HG03469 (cell line): ENCODE measurements at regions not wholly inside any gene's neighbourhood (a gene's known extent, or its start where the extent isn't known, plus 50 kb on each side); places are given as distances from the start of the nearest gene placed in this dataset.

ENCODE experiments used
- ATAC-seq: cut with Tn5 transposase; IDR thresholded peaks from one replicate; pipeline ENCODE4 v1.9.1; 2021; ENCODE audit warnings: mild to moderate bottlenecking, moderate library complexity, moderate number of reproducible peaks; ENCODE audit not compliant: unreplicated experiment

DNA sequence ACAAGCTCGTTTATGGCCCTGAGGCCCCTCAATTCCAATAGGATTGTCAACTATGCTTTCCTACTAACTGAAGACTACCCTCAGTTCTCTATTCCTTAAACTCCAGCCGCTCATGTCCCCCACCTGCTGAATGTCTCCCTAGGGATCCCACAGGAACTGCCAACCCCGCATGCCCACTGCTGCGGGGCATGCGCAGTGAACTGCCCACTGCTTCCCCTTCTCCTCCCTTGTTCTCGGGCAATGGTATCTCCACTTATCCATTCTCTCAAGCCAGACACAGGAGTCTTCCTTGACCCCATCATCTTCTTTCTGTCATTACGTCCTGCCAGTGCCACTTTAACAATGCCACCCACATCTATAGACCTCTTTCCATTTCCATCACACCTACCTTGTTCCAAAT, 90.0 kb downstream of the FGF18 start:
- no peak for ATAC-seq

DNA sequence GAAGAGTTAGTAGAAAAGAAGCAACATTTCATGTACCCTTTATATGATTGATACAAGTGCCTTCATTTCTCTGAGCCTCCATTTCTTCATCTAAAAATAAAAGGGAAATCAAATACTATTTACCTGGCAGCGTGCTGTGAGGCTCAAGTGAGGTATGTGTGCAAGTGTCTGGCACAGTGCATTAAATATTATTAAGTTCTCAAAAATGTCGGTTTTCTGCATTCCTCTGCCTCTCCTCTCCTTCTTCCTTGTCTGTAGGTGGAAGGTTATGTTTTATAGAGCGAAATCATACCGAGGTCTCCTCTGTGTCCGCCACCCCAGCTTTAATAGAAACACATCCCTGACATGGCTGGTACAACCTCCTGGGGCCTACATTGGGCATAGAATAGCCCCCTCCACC, 93.0 kb downstream of the FGF18 start:
- ATAC-seq, result no peak

DNA sequence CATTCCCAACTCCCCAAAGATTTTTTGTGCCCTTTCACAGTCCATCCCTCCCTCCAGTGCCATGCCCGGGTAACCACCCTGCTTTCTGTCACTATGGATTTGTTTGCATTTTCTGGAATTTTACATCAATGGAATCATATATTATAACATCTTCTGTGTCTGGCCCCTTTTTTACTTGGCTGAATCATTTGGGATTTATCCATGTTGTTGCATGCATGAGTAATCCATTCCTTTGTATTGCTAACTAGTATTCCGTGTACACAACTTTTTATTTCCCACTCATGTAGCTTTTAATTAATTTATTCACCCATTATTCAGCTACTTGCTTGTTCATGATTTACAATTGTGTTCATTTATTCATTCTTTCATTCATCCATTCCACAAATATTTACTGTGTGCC, 94.1 kb downstream of the FGF18 start:
- ATAC-seq, result no peak

DNA sequence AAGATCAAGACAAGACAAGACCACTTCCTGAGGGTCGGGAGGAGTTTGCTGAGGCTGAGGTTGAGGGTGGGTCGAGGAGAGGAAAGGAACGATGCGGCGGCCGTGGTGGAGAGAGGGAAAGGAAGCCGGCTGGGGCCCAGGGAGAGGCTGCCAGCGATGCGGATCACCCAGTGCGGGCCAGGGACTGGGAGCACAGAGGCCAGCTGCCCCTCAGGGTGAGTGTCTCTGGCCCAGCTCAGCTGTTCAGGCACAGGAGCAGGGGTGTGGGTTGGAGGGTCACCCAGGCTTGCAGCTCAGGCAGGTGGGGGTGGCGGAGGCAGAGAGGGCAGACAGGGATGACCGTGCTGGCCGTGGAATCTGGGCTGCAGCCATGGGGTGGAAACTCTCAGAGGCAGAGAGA, 99.5 kb downstream of the FGF18 start:
- ATAC-seq, result no peak

DNA sequence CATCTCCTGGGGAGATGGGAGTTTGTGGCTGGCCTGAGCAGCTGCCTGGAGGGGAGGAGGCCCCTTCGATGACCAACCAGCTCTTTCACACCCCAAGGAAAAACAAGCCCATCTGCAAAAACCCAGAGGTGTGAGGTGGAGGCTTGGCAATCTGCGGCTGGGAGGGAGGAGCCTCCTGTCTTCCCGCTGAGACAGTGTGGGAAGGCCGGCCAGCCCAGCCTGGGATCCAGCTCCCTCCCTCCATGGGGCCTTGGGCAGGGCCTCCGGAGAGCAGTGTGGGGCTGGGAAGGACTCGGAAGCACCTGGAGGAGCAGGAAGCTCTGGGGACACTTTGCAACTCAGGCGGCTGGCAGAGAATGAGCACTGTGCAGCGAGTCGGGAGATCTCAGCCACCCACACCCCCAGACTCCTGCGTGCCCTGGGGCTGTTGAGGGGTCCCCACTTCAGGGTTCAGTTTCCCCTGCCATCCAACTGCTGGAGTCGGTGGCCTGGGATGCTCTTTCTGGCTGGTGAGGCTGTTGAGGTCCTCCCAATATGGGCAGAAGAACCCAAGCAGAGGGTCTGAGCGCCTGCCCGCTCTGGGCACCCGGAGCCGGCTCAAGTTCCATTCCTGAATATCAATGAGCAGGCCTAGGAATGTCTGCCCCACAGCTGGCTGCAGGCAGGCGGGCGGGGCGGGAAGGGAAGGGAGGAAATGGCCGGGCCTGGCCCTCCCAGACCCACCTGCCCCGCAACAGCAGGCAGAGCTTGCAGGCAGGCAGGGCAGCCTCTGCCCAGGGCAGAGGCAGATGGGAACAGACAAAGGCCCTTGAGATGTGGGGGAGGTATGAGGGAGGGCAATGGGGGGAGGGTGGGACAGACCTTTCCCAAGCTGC, 101.1 kb downstream of the FGF18 start:
- no peak for ATAC-seq

DNA sequence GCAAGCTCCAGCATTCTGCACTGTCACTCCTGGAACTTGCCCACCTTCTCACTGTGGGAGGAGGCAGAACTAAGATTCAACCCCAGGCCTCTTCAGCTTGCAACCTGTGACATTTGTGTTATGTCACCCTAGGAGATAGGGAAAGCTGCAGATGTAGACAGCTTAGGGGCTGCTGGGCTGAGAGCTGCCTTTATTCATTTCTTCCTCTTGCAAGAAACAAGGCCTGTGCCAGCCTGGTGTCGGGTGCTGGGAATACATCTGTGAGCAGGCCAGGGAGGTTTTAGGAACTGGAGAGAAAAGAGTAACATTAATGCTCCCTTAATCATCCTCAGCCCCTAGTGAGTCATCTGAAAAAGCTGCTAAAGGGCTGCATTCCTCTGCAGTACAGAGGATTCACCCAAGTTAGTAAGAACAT, 101.8 kb downstream of the FGF18 start:
- no peak for ATAC-seq

DNA sequence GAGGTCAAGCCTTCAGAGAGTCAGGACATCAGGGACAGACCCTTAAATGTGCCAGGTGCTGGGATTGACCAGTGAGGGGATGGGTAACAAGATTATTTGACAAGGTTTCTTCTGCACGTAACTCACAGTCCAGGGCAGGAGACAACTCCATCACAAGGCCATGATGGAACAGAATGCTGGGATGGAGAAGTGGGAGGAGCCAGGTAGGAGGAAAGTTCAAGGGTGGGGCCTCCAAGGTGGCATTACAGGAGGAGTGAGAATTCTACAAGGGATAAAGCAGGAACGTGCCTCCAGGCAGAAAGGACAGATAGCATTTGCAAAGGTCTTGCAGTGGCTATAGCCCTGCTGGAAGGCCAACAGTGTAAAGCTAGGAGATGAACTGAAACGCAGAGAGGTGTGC, 102.2 kb downstream of the FGF18 start:
- no peak for ATAC-seq

DNA sequence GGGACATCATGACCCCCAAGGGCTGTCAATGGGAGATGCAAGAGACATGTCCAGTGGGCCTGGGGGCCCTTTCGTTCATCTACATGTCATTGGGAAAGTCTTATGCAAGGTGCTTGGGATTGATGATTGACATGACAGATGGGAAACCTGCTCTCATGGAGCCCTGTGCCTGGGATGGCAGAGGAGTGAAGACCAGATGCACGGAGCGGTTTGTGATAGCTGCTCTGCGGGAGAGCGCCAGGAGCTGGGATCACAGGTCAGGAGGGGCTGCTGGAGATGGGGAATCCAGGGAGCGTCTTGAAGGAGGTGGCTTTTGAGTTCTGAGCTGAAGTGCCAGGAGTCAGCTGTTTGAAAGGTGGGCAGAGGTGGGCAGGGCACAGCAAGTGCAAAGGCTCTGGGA, 104.3 kb downstream of the FGF18 start:
- no peak for ATAC-seq

DNA sequence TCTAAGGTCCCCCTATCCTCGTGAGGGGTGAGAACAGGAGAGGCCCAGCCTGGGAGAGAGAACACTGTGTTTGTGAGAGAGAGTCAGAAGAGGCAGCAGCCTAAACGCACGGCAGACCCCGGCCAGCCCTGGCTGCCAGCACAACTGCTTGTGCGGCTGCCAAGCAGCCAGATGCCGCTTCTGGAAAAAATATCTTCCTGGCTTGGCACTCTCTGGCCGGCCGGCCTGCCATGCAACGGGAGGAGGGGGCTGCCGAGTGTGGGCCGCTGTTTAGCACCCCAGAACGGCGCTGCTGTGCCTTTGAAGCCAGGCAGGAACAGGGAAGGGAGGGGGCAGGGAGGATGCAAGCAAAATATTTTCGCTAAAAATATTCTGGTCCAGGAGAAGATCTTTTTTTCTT, 105.0 kb downstream of the FGF18 start:
- ATAC-seq, result no peak

DNA sequence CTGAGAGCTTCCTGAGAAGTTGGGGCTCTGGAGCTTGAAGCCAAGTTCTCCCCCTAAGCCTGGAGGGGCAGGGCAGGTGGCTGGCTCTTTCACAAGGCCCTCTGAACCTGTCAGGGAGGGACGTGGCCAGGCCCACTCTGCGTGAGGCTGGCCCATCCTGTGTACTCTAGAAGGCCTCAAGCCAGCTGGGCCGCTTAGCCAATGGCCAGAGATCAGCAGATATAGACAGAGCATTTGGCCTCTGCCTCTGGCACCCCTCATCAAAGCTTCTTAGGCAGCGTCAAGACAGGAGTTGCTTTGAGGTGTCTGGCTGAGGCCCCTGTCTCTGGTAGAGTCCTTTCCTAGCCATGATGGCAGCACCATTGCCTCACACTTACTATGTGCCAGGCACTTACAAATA, 105.6 kb downstream of the FGF18 start:
- no peak for ATAC-seq

DNA sequence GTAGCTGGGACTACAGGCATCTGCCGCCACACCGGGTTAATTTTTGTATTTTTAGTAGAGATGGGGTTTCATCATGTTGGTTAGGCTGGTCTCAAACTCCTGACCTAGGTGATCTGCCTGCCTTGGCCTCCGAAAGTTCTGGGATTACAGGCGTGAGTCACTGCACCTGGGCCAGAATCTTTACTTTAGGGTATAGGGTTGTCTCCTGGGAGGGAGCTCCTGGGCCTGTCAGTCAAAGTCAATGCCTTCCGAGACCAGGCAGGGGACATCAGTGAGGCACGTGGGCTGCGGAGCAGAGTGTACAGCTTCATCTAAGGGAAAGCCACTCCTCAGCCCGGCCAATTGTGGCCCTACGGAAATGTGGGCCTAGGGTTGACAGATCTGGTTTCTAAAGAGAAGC, 108.6 kb downstream of the FGF18 start:
- ATAC-seq, result no peak

DNA sequence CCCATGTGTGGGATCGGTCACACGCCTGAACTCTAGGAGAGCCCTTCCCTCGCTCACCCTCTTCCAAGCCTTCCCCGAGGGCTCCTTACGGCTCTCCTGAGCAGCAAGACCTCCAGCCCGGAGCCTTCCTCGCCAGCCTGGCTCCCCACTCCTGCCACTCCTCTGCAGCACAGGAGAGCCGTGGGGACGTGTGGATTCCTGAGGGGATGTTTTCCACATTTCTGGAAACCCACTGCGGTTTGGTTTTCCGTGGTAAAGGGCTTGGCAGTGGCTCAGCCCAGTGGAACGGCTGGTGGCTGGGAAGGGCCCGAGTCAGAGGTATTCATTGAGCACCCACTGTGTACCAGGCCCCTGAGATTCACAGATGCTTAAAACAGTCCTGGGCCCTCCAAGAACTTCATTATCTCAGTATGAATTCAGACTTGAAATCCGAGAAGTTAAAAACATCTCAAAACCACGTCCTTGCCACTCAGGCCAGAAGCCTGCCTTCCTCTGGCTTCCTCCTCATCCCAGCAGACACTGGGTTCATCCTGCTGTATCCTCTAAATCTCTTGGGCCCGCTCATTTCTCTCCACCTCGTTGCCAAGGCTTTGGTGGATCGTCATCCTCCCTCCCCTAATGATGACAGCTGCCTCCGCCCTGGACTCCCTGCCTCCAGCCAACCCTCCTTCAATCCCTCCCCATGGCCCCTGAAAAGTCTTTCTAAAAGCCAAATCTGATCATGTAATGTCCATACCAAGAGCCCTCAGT, 109.6 kb downstream of the FGF18 start:
- no peak for ATAC-seq

DNA sequence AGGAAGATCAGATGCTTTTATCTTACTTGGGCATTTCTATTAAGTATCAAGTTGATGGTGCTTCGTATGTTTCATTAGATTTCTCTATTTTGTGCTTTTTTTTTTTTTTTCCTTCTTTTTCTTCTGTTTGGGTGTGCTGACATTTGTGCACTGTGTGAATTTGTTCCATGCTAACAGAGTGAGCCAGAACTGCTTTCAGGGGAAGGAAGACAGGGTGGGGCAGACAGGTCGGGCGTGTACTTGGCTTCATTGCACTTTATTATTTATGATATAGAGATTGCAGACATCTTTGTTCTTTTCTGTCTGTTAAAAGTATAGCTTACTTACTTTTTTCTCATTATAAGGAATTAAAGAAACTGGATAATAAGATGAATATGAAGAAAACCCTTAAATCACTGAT, 112.2 kb downstream of the FGF18 start:
- no peak for ATAC-seq

DNA sequence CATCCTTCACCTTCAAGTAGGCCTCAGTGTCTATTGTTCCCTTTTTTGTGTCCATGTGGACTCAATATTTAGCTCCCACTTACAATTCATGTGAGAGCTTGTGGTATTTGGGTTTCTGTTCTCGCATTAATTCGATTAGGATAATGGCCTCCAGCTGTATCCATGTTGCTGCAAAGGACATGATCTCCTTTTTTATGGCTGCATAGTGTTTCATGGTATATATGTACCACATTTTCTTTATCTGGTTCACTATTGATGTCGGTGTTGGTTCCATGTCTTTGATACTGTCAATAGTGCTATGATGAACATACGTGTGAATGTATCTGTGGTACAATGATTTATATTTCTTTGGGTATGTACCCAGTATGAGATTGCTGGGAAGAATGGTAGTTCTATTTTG, 113.7 kb downstream of the FGF18 start:
- ATAC-seq, result no peak

DNA sequence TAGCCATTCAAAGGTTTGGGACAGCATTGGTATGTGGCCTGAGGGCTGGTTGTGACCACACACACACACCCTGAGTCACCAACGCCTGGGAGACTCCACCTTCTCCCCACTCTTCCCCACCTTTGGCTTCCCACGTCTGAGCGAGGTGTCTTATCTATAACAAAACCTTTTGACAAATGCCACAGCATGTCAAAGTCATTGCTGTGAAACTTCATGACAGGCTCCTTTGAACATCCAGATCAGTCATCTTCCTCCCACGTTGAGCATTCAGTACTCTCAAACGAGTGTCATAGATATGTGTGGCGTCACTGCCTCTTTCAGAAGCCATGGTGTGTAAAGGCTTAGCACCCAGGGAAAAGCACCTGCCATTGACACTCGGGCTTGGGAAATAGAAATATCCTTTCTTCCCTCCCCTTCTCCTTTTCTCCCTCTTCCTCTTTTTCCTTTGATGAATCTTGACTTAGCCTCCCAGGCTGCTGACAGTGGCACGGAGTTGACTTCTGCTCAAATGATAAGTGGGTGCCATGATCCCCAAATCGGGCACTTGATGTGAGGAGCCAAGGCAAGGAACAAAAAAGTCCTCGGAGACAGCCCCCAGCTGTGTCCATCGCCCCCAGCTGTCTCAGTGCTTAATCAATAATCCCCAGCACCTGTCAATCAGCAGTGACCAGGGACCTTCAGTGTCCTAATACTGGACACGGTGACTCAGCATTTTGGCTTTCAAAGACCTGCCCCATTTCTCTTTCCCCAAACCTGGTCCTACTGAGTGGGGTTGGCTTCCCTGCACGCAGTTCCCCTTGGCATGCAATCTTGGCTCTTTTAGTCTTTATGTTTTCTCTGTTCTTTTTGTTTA, 114.8 kb downstream of the FGF18 start:
- no peak for ATAC-seq

DNA sequence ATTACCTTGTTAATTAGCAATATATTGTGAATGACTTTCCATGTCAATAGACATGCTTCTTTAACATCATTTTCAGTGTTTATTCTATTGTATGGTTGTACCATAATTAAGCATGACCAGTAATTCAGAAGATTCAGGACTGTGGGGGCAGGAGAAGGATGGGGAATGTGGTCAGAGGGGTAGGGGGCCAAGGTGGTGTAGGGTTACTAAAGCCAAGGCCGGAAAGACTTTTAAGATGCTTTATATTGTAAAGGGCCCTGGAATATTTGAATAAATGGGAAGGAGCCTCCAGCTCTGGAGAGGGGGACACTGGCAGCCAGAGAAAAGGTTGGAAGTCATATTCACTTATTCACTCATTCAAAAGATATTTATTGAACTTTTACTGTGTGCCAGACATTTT, 115.7 kb downstream of the FGF18 start:
- ATAC-seq, result no peak

DNA sequence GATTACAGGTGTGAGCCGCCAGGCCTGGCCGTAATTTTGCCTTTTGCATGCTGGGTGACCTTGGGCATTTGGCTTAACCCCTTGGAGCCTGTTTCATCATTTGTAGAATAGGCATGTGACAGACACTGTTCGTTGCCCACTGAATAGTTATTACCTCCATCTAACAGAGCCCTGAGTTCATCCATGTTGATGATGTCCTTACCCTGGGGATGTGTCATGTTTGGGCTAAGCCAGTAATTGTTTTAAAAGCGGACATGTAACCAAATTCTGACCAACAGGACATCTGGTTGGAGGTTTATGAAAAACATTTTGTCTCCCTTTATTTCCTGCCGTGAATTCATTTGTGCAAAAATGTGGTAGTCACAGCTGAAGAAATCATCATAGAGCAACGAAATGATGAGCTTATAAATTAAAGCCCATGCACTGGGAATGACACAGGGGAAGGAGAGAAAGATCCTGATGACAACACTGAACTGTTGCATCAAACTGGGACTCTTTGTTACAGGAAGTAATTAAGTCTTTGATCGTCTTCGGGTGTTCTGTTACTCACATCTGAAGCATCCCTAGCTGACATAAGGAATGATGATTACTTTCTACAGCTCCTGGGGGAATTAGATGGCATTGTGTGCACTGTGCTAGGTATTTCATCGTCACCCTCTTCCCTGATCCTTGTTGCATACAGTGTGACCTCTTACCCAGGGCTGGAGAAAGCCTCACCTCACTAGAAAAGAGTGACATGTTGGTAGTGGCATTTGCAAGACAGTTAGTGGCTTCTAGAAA, 117.8 kb downstream of the FGF18 start:
- no peak for ATAC-seq

DNA sequence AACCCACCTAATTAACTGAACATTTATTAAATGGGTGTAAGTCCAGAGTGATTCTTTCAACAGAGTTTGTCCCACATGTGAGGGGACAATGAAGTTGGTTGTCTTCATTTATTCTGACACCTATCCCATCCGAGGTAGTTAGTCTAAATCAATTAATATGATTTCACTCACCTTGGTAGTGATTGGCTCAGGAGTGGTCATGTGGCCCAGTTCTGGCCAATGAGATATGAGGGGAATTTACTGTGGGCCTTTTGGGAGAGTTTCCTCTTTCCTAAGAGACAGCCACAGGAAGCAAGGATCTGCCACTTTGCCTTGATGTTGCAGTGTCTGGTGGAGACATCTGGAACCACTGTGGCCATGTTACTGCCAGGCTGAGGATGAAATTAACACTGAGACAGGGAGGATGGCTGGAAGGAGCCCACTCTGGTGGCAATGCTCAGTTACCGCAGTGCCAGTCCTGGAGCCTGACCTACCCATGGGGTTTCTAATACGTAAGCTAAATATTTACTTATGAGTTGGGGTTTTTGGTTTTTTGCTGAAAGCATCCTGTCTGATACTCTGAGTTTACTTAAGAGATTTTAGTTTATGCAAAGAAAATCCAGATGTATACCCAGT, 118.6 kb downstream of the FGF18 start:
- no peak for ATAC-seq

DNA sequence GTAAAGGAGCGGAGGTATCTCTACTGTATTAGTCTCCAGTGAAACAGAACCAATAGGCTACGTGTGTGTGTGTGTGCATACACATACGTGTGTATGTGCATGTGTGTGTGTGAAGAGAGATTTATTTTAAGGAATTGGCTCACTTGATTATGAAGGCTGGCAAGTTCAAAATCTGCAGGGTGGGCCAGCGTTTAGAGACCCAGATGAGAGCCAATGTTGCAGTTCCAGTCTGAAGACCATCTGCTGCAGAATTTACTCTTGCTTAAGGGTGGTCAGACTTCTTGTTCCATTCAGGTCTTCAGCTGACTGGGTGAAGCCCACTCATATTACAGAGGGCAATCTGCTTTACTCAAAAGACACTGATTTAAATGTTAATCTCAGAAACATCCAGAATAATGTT, 119.2 kb downstream of the FGF18 start:
- ATAC-seq, result no peak

DNA sequence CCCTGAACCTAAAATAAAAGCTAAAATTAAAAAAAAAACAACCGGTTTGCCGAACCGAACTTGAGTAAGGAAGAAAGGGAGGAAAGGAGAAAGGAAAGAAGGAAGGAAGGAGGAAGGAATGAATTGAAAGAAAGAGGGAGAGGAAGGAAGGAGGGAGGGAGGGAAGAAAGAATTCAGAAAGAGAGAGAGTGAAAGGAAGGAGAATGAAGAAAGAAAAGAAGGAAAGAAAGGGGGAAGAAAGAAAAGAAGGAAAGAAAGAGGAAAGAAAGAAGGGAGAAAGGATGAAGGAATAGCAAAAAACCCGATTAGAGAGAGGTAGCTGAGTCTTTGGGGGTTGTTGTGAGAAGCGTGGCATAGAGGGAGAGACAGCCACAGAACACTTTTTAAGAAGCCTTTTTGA, 121.4 kb downstream of the FGF18 start:
- no peak for ATAC-seq
